AG09319 (cell line): ENCODE measurements at regions not wholly inside any gene's neighbourhood (a gene's known extent, or its start where the extent isn't known, plus 50 kb on each side); places are given as distances from the start of the nearest gene placed in this dataset.

Experiments used
- DNase-seq: peaks from one replicate; pipeline ENCODE4 v3.0.0-alpha.2; 2010; ENCODE audit warnings: low read depth; ENCODE audit errors: extremely low read depth
- CTCF ChIP-seq: IDR thresholded peaks from 2 replicates; pipeline ENCODE4 v1.5.1; 2011; ENCODE audit warnings: low read depth, mild to moderate bottlenecking, inconsistent platforms, low read length, moderate library complexity

- TF ChIP-seq CTCF = no peak
- no peak for DNase-seq
Observed at GRCh38 chr3:159210336-159210735, 408.5 kb downstream of the MFSD1 start.

- no peak for DNase-seq
- no peak for TF ChIP-seq CTCF
Observed at GRCh38 chr3:159216311-159216710, 414.5 kb downstream of the MFSD1 start.

GRCh38 chr3:159219231-159219630, 417.4 kb downstream of the MFSD1 start:
- no peak for TF ChIP-seq CTCF
- DNase-seq = no peak

GRCh38 chr3:159221335-159221734, 419.5 kb downstream of the MFSD1 start:
- no peak for DNase-seq

GRCh38 chr3:159229116-159229680, 427.3 kb downstream of the MFSD1 start:
- no peak for TF ChIP-seq CTCF
- DNase-seq = no peak

More at GRCh38 chr3:159221335-159221734, 419.5 kb downstream of the MFSD1 start:
- TF ChIP-seq CTCF = no peak

GRCh38 chr3:159232966-159233365, 431.1 kb downstream of the MFSD1 start:
- TF ChIP-seq CTCF = no peak
- DNase-seq = no peak

- no peak for TF ChIP-seq CTCF
Observed at GRCh38 chr3:159233734-159234133, 431.9 kb downstream of the MFSD1 start.

More at GRCh38 chr3:159233734-159234133, 431.9 kb downstream of the MFSD1 start:
- DNase-seq = no peak
